ENCODE measurements at regions not wholly inside any gene's neighbourhood (a gene's known extent, or its start where the extent isn't known, plus 50 kb on each side); places are given as distances from the start of the nearest gene placed in this dataset.
"Not testable (repeated sequence)": the region's sequence is repeated elsewhere in the genome, so short reads cannot be mapped to it uniquely, and the experiment has no call there.

DNA sequence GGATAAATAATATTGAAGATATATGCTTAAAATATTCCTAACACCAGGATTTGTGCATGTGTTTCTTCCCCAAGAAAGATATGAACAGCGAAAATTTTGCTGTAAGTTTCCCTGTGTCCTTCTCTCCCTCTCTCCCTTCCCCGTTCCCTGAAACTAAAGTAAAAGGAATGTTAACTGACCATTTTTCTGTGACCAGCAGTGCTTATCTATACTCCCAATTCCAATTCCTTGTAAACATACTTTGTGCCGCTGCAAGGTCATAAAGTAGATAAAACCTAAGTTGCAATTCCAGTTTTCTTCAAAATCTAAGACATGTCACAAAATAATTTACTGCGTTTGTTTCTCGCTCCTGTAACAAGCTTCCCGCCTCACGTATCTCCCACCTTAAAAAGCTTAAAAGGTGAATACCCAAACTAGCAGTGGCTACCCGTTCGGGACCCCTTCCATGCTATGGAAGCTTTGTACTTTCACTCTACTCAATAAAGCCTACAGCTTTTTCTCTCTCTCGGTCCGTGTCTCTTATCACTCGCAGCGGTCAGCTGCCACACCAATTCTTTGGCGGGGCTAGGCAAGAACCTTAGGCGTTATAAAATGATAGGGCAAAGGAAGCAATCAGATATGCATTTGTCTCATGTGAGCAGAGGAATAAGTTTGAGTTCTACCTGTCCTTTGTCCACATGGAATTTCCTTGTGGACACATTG, 1798.0 kb downstream of the EFNA5 start:
- no peak for DNase-seq

DNA sequence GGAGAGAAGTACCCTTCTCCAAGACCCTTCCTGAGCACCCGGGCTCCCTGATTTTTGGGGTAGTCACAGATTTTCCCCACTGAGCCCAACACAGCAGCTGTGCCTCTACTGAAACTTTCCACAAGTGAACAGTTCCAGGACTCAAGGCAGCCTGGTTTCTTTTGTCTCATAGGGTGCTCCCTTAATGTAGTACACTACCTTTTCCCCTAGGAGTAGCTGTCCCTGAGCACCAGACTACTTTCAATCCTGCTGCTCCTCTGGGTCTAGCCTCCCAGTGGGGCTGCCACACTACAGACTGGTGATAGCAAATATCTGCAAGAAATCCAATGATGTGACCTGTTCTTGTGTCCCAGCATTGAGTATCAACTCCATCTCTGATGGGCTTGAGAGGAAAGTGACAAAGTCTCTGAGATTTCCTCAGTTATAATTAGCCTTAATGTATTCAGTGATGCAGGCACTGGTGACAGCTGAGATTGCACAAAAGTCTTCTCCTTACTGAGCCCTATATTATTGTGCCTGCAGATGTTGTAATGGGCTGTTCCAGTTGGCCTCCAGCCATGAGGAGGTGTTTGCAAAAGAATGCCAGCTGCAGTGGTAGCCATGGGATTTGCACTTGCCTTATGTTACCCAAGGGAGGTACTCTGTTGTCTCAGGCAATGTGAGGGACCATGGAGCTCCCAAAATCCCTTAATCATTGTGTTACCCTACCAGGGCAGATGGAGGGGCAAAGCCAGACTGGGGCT, 1802.5 kb downstream of the EFNA5 start:
- DNase-seq: no peak

- DNase-seq: no peak
Observed at GRCh38 chr5:105865834-105866233, 1804.9 kb downstream of the EFNA5 start.

GRCh38 chr5:105859350-105859749, 1811.4 kb downstream of the EFNA5 start:
- DNase-seq: not testable (repeated sequence)

GRCh38 chr5:105849701-105850100, 1821.0 kb downstream of the EFNA5 start:
- DNase-seq: no peak

DNA sequence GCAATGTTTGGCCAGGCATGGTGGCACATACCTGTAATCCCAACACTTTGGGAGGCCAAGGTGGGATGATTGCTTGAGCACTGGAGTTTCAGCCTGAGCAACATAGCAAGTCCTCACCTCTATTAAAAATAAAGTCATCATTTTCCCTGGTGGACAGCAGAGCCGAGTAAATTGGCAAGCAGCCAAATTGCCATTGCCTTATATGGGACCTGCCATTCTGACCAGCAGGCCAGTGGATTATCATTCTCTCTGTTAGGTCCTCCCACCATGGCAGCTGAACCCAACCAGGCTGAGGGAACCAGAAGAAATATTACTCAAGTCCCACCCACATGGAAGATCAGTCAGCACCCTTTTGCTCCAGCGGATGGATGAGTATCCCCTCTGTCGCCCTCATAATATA, 1829.9 kb downstream of the EFNA5 start:
- no peak for DNase-seq

GRCh38 chr5:105836887-105837286, 1833.8 kb downstream of the EFNA5 start:
- no peak for DNase-seq

DNA sequence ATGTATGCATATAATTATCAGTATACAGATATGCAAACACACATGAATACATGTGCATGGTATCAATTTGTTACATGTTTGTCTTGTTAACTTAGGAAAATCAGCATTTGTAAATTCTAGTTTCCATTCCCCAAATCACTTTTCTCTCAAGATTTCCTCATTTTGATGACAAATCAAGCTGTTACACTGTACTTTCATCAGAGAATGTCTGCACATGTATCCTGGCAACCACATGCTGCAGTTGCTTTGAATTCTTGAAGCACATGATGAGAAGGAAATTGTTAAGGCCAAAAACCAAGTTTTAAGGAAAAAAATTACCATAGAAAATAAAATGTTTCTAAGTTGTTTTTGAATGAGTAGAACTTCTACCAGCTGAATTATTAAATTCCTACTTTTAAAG, 1834.5 kb downstream of the EFNA5 start:
- DNase-seq: no peak

GRCh38 chr5:105828821-105829220, 1841.9 kb downstream of the EFNA5 start:
- DNase-seq: no peak

DNA sequence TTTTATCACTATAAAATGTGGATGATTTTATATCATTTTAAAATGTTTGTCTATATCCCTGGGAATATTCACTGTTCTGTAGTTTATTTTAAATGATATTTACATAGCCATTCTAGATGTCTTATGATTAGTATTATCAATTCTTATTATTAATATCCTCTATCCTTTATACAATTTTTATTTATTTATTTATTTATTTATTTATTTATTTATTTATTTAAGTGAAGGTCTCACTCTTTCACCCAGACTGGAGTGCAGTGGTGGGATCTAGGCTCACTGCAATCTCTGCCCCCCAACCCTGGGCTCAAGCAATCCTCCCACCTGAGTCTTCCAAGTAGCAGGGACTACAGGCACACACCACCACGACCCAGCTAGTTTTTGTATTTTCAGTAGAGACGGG, 1848.9 kb downstream of the EFNA5 start:
- no peak for DNase-seq

GRCh38 chr5:105817914-105818313, 1852.8 kb downstream of the EFNA5 start:
- DNase-seq: no peak

DNA sequence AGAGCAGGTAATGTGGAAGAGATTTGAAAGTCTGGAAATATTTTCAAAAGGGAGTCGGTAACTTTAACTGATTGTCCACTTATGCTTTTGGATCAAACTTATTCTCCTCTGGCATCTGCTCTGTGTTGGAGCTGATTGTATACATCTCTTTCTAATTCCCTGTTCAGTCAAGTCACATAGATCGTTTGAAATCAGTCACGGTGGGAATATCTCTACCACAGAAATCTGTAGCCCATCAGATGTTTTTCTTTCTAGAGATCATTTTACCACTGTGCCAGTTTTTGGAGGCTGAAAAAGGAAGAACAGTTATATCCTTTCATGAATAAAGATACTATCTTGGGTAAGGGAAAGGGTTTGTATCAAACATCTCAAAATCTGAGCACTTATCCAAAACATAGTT, 1853.3 kb downstream of the EFNA5 start:
- DNase-seq: no peak

- no peak for DNase-seq
Observed at GRCh38 chr5:105816961-105817360, 1853.8 kb downstream of the EFNA5 start.

GRCh38 chr5:105812304-105812703, 1858.4 kb downstream of the EFNA5 start:
- DNase-seq: no peak

- no peak for DNase-seq
Observed at GRCh38 chr5:105807951-105808350, 1862.8 kb downstream of the EFNA5 start.

DNA sequence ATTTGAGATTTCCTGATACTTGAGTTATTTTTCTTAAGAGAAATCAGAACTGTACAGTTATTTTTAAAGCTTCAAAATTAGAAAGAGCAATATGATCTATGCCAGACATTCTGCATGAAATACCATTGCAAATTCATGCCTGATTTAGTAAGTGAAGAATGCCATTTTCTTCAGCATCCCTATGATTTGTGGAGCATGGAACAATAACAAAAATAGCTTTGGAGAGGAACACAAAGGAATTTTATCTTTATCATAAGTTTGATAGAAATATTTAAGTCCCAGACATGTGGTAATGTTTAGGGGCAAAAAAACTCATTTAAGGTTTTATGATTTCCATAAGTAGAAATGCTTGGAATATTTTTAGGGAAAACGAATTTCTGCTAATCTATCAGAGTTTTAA, 1863.4 kb downstream of the EFNA5 start:
- DNase-seq: no peak

GRCh38 chr5:105806596-105806995, 1864.1 kb downstream of the EFNA5 start:
- no peak for DNase-seq

- DNase-seq: no peak
Observed at GRCh38 chr5:105803431-105803830, 1867.3 kb downstream of the EFNA5 start.

GRCh38 chr5:105794578-105794977, 1876.2 kb downstream of the EFNA5 start:
- no peak for DNase-seq

- no peak for DNase-seq
Observed at GRCh38 chr5:105789246-105789645, 1881.5 kb downstream of the EFNA5 start.

- no peak for DNase-seq
Observed at GRCh38 chr5:105783811-105784210, 1886.9 kb downstream of the EFNA5 start.

GRCh38 chr5:105782501-105782900, 1888.2 kb downstream of the EFNA5 start:
- no peak for DNase-seq

GRCh38 chr5:105773241-105773640, 1897.5 kb downstream of the EFNA5 start:
- DNase-seq: no peak

- no peak for DNase-seq
Observed at GRCh38 chr5:105767267-105767666, 1903.5 kb downstream of the EFNA5 start.

- DNase-seq: no peak
Observed at GRCh38 chr5:105762728-105763127, 1908.0 kb downstream of the EFNA5 start.
